WERI-Rb-1 (cell line): ENCODE measurements at regions not wholly inside any gene's neighbourhood (a gene's known extent, or its start where the extent isn't known, plus 50 kb on each side); places are given as distances from the start of the nearest gene placed in this dataset.
"Not testable (repeated sequence)": the region's sequence is repeated elsewhere in the genome, so short reads cannot be mapped to it uniquely, and the experiment has no call there.

Source experiments
- DNase-seq: peaks from one replicate; pipeline ENCODE4 v3.0.0-alpha.2; 2020
- H3K27ac ChIP-seq: fragments of 250-450 bp; sonication (Bioruptor Pico); 2 replicates; pipeline ENCODE4 v1.5.1; 2020; ENCODE audit warnings: mild to moderate bottlenecking, moderate library complexity
- H3K27me3 ChIP-seq: fragments of 250-450 bp; sonication (Bioruptor Pico); 2 replicates; pipeline ENCODE4 v1.5.1; 2021; ENCODE audit warnings: mild to moderate bottlenecking, low read depth, moderate library complexity; ENCODE audit not compliant: insufficient read depth, severe bottlenecking
- H3K36me3 ChIP-seq: fragments of 250-450 bp; sonication (Bioruptor Pico); 2 replicates; pipeline ENCODE4 v1.5.1; 2020; ENCODE audit warnings: mild to moderate bottlenecking, moderate library complexity
- H3K4me3 ChIP-seq: 2 replicates; pipeline ENCODE4 v1.5.1; 2011; ENCODE audit warnings: low read depth, mild to moderate bottlenecking, control low read depth, low read length
- H3K9me3 ChIP-seq: fragments of 250-450 bp; sonication (Bioruptor Pico); 2 replicates; pipeline ENCODE4 v1.5.1; 2021; ENCODE audit warnings: mild to moderate bottlenecking, moderate library complexity; ENCODE audit not compliant: severe bottlenecking
- TF ChIP-seq, protein P1 (sequence below): IDR thresholded peaks from 2 replicates; pipeline ENCODE4 v1.5.1; 2011; ENCODE audit warnings: low read depth, mild to moderate bottlenecking, control low read depth, inconsistent platforms, low read length

DNA sequence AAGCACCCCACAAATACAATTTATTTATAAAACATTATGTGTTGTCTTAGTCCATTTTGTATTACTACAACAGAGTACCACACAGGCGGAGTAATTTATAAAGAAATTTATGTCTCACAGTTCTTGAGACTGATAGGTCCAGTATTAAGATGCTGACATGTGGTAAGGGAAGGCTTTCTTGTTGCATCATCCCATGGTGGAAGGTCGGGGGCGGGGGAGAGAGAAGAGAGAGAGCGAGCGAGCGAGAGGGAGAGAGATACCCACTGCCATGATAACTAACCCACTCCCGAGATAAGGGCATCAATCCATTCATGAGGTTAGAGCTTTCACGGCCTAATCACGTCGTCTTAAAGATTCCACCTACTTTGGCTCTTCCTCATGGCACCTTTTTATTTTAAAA, 117.8 kb downstream of the KCNJ12 start:
- peaks cover 45% of the 10 kb centered on the region for H3K27me3 ChIP-seq
- H3K4me3 ChIP-seq: no peak overlapping the region
- H3K27ac ChIP-seq: no peak overlapping the region
- no peak for DNase-seq
- no peaks in the 10 kb centered on the region for H3K9me3 ChIP-seq
- no peaks in the 10 kb centered on the region for H3K36me3 ChIP-seq
- TF ChIP-seq, protein P1, sequence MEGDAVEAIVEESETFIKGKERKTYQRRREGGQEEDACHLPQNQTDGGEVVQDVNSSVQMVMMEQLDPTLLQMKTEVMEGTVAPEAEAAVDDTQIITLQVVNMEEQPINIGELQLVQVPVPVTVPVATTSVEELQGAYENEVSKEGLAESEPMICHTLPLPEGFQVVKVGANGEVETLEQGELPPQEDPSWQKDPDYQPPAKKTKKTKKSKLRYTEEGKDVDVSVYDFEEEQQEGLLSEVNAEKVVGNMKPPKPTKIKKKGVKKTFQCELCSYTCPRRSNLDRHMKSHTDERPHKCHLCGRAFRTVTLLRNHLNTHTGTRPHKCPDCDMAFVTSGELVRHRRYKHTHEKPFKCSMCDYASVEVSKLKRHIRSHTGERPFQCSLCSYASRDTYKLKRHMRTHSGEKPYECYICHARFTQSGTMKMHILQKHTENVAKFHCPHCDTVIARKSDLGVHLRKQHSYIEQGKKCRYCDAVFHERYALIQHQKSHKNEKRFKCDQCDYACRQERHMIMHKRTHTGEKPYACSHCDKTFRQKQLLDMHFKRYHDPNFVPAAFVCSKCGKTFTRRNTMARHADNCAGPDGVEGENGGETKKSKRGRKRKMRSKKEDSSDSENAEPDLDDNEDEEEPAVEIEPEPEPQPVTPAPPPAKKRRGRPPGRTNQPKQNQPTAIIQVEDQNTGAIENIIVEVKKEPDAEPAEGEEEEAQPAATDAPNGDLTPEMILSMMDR: no peak

DNA sequence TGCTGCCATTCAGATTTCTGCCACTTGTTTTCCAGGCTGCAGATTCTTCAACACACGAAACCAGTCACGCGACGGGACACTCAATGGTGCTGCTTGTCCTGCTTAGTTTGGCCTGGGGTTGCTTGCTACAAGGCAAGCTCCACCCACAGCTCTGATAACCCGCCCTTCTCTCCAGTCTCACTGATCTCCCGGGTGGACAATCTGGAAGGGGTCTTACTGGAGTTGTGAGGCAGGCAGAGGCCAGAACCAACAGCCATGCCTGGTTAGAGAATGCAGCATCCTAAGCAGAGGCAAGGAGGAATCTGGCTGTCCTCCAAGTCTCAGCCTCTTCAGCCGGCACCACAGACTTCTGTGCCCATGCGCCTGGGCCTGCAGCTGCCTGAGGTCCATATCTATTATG, 119.1 kb downstream of the KCNJ12 start:
- DNase-seq: no peak
- TF ChIP-seq, protein P1: no peak
- Histone ChIP-seq H3K27ac (no peak overlapping the region), H3K36me3 (no peaks in the 10 kb centered on the region), H3K9me3 (no peaks in the 10 kb centered on the region), H3K4me3 (no peak overlapping the region), H3K27me3 (peaks cover 50% of the 10 kb centered on the region)

DNA sequence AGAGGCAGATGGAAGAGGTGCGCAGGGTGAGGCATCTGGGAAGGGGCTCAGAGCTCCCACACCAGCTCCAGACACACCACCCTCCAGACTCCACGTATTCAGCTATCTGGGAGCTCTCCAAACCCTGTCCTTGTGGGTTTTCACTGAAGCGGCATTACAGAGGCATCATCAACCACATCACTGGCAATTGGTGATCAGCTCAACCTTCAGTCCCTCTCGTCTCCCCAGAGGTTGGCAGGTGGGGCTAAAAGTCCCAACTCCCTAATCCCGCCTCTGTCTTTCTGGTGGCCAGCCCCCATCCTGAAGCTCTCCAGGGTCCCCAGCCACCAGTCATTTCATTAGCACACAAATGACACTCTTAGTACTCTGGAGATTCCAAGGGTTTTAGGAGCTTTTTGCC, 123.9 kb downstream of the KCNJ12 start:
- Histone ChIP-seq H3K4me3 (no peak overlapping the region), H3K9me3 (no peaks in the 10 kb centered on the region), H3K27me3 (peaks cover 36% of the 10 kb centered on the region), H3K27ac (no peak overlapping the region), H3K36me3 (no peaks in the 10 kb centered on the region)
- TF ChIP-seq, protein P1: no peak
- DNase-seq: no peak

DNA sequence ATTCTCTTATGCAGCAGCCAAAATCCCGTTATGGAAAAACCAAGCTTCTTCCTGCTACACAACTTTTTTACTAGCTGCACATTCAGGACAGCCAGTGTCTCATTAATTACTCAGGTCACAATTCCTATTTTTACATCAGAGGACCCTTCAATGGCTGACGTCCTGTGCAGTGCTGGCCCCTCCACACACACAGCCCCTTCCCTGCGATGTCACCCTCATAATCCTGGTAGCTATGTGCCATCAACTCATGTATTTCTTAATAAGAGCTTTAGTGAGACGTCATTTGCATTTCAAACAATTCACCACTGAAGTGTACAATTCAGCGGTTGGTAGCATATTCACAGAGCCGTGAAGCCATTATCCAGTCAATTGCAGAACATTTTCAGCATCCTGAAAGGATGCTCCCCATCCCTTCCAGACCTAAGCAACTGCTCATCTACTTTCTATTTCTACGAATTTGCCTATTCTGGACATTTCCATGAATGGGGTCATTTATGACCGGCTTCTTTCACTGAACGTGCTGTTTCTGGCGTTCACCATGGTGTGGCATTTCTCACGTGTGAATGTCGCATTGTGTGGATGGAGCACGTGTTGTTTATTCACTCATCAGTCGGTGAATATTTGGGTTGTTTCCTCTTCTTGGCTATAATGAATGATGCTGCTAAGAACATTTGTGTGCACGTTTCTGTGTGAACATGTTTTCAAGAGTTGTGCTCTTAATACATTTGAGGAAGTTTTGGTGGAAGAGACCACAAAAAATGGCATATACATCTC, 126.0 kb downstream of the KCNJ12 start:
- peaks cover 32% of the 10 kb centered on the region for H3K27me3 ChIP-seq
- H3K27ac ChIP-seq, H3K9me3 ChIP-seq, H3K4me3 ChIP-seq, DNase-seq, H3K36me3 ChIP-seq: not testable (repeated sequence)

DNA sequence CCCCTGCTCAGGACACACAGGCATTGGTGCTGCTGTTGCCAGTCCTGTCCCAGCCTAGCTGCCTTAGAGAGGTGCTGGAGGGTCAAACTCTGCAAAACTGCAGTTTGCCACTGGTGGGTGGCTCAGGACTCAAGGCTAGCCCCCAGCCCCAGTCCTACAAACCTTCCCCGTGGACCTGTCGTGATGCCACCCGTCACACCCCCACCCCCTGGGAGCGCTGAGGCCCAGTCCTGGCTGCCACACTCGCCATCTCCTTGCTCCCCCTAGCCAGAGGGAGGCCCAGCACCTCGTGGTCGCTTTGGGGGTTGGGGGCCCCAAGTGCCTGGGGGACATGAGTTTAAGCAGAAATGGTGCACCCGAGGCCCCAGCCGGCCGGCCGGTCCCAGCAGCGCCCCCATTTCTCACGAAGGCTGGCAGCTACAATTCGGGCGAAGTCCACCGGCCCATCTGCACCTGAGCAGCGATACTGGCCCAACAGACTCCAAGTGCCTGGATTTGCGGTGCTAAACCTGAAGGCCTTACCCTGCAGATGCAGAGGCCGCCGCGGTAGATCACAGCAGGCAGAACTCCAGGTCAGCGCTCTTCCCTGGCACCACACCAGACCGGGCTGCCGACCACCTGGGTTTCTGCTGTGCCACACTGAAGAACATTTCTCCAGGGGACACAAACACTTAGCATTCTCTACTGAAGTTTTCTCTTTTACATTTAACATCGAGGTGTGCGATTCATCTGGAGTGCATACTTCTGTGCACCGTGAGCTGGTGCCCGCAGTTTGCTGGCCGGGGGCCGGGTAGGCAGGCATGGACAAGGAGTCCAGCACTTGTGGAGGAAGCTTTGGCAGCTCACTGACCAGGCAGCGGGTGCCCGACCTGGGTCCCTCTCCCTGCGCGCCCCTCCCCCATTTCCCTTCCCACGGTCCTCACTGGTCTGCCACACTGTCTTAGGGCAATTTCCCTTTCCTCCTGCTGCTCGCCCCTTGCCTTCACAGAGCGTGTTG, 130.0 kb downstream of the KCNJ12 start:
- no peaks in the 10 kb centered on the region for H3K9me3 ChIP-seq
- H3K27me3 ChIP-seq: peaks cover 30% of the 10 kb centered on the region
- H3K27ac ChIP-seq: no peak overlapping the region
- no peak overlapping the region for H3K4me3 ChIP-seq
- no peak for DNase-seq
- TF ChIP-seq, protein P1: no peak
- no peaks in the 10 kb centered on the region for H3K36me3 ChIP-seq

DNA sequence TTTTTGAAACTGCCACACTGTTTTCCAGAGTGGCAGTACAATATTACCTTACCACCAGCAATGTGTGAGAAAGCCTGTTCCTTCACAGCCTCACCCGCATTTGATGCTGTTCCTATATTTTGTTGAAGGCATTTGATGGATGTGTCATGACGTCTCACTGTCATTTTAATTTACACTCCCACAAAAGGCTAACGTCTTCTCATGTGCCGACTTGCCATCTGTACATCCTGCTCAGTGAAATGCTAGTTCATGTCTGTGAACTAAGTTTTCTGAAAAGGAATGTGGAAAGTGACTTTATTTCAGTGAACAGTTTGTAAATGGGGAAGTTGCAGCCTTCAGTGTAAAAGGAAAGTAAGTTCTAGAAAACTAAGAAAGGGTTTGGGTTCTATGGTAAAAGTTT, 131.6 kb downstream of the KCNJ12 start:
- H3K27ac ChIP-seq, H3K4me3 ChIP-seq: not testable (repeated sequence)
- peaks cover 27% of the 10 kb centered on the region for H3K27me3 ChIP-seq

More for the DNA sequence above, 131.6 kb downstream of the KCNJ12 start:
- H3K36me3 ChIP-seq, DNase-seq, H3K9me3 ChIP-seq: not testable (repeated sequence)
